Liver (tissue), 8 donors: ENCODE measurements at regions not wholly inside any gene's neighbourhood (a gene's known extent, or its start where the extent isn't known, plus 50 kb on each side); places are given as distances from the start of the nearest gene placed in this dataset.

Source experiments
- DNase-seq: peaks from one replicate; pipeline ENCODE4 v3.0.0-alpha.2; 2017; ENCODE audit warnings: low spot score
- H3K27ac ChIP-seq, 2 donors: one replicate each; pipeline ENCODE4 v1.7.0; 2013; ENCODE audit warnings: inconsistent platforms in 2 of 2, low read length in 2 of 2, control low read depth in 1 of 2, low read depth in 1 of 2, mild to moderate bottlenecking in 1 of 2
- H3K27me3 ChIP-seq, 4 donors: one replicate each; pipeline versions ENCODE4 v1.6.1 to v1.7.0; 2013; ENCODE audit warnings: low read length in 3 of 4, inconsistent platforms in 1 of 4, mild to moderate bottlenecking in 1 of 4, moderate library complexity in 1 of 4; ENCODE audit not compliant: control insufficient read depth in 4 of 4, insufficient read depth in 4 of 4
- H3K36me3 ChIP-seq, 4 donors: one replicate each; pipeline versions ENCODE4 v1.6.1 to v1.7.0; 2013; ENCODE audit warnings: low read length in 3 of 4, mild to moderate bottlenecking in 3 of 4, low read depth in 1 of 4, moderate library complexity in 1 of 4; ENCODE audit not compliant: control insufficient read depth in 4 of 4, insufficient read depth in 3 of 4
- H3K4me1 ChIP-seq, 4 donors: one replicate each; pipeline versions ENCODE4 v1.6.1 to v1.7.0; 2013; ENCODE audit warnings: low read length in 3 of 4, mild to moderate bottlenecking in 3 of 4, moderate library complexity in 1 of 4; ENCODE audit not compliant: control insufficient read depth in 4 of 4, insufficient read depth in 4 of 4
- H3K4me3 ChIP-seq, 3 donors: one replicate each; pipeline versions ENCODE4 v1.6.1 to v1.7.0; 2013; ENCODE audit warnings: low read length in 3 of 3, control low read depth in 1 of 3, low read depth in 1 of 3, mild to moderate bottlenecking in 1 of 3
- H3K9ac ChIP-seq, 2 donors: one replicate each; pipeline ENCODE4 v1.7.0; 2013; ENCODE audit warnings: low read length in 2 of 2, mild to moderate bottlenecking in 2 of 2, moderate library complexity in 2 of 2, control low read depth in 1 of 2, low read depth in 1 of 2
- H3K9me3 ChIP-seq, 4 donors: one replicate each; pipeline versions ENCODE4 v1.6.1 to v1.7.0; 2013; ENCODE audit warnings: low read length in 3 of 4; ENCODE audit not compliant: control insufficient read depth in 4 of 4
- FOXA1 ChIP-seq: IDR thresholded peaks from 2 replicates; pipeline ENCODE4 v1.6.1; 2016; ENCODE audit warnings: antibody characterized with exemption
- FOXA2 ChIP-seq: IDR thresholded peaks from 2 replicates; pipeline ENCODE4 v1.6.1; 2016; ENCODE audit warnings: antibody characterized with exemption
- GABPA ChIP-seq, 2 donors: IDR thresholded peaks in 1 of 2; conservative IDR thresholded peaks in 1 of 2; 2 replicates each; pipeline ENCODE4 v1.6.1; 2016; ENCODE audit warnings: antibody characterized with exemption in 2 of 2, mild to moderate bottlenecking in 1 of 2, moderate library complexity in 1 of 2
- HNF4A ChIP-seq, 2 donors: conservative IDR thresholded peaks; 2 replicates each; pipeline ENCODE4 v1.6.1; 2016; ENCODE audit warnings: antibody characterized with exemption in 2 of 2, mild to moderate bottlenecking in 2 of 2
- RXRA ChIP-seq, 2 donors: IDR thresholded peaks; 2 replicates each; pipeline ENCODE4 v1.6.1; 2017 to 2018; ENCODE audit warnings: antibody characterized with exemption in 2 of 2, mild to moderate bottlenecking in 1 of 2
- WGBS: extraction: QIAGEN DNeasy Blood & Tissue Kit; methylation state at CpG from one replicate; pipeline ENCODE4 v1.1.7; 2013; 5-methylcytosine and 5-hydroxymethylcytosine counted together
- TF ChIP-seq, protein P1 (sequence below): fragments of 150-350 bp; IDR thresholded peaks from 2 replicates; pipeline ENCODE4 v1.5.1; 2017; ENCODE audit warnings: improper control_type of control experiment, low read depth, low read length; ENCODE audit not compliant: missing input control
- TF ChIP-seq, protein P2 (sequence below): IDR thresholded peaks from 2 replicates; pipeline ENCODE4 v1.6.1; 2016; ENCODE audit warnings: antibody characterized with exemption, mild to moderate bottlenecking
- TF ChIP-seq, protein P3 (sequence below): IDR thresholded peaks from 2 replicates; pipeline ENCODE4 v1.6.1; 2016; ENCODE audit warnings: antibody characterized with exemption
- donor health status: healthy.
- donor health status: healthy.
- donor health status: healthy.
- donor health status: healthy.
- donor health status: healthy.

DNA sequence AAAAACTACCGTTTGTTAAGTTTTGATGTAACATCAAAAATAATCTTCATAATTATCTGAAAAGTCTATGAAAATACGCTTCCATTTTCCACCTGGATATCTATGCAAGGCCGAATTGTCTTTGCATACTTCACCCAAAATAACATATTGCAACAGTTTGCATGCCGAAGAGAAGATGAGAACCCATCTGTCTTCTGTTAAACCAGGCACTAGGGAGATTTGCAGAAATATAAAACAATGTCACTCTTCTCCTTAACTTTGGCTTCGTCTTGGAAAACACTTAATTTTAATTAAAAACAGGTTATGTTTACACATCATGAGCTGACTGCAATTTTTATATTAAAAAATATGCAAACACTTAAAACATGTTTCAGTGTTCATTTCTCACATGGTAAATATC is 1325.8 kb downstream of the TBC1D22A start:
- no peak for DNase-seq
- Histone ChIP-seq H3K27me3 (no peaks in the 10 kb centered on the region), H3K4me1 (no peaks in the 10 kb centered on the region), H3K9me3 (no peaks in the 10 kb centered on the region), H3K27ac (no peak overlapping the region), H3K9ac (no peak overlapping the region), H3K4me3 (no peak overlapping the region), H3K36me3 (no peaks in the 10 kb centered on the region)
- WGBS: 81% methylated on average over 5 of the region's 5 CpGs
- TF ChIP-seq GABPA (IDR thresholded peaks at IDR 0.05 in 1 of 2, conservative IDR thresholded peaks at IDR 0.05 in 1 of 2) (no peak), FOXA1 (no peak), RXRA (IDR thresholded peaks at IDR 0.05) (no peak), FOXA2 (no peak)
- TF ChIP-seq, protein P1, sequence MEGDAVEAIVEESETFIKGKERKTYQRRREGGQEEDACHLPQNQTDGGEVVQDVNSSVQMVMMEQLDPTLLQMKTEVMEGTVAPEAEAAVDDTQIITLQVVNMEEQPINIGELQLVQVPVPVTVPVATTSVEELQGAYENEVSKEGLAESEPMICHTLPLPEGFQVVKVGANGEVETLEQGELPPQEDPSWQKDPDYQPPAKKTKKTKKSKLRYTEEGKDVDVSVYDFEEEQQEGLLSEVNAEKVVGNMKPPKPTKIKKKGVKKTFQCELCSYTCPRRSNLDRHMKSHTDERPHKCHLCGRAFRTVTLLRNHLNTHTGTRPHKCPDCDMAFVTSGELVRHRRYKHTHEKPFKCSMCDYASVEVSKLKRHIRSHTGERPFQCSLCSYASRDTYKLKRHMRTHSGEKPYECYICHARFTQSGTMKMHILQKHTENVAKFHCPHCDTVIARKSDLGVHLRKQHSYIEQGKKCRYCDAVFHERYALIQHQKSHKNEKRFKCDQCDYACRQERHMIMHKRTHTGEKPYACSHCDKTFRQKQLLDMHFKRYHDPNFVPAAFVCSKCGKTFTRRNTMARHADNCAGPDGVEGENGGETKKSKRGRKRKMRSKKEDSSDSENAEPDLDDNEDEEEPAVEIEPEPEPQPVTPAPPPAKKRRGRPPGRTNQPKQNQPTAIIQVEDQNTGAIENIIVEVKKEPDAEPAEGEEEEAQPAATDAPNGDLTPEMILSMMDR: no peak

DNA sequence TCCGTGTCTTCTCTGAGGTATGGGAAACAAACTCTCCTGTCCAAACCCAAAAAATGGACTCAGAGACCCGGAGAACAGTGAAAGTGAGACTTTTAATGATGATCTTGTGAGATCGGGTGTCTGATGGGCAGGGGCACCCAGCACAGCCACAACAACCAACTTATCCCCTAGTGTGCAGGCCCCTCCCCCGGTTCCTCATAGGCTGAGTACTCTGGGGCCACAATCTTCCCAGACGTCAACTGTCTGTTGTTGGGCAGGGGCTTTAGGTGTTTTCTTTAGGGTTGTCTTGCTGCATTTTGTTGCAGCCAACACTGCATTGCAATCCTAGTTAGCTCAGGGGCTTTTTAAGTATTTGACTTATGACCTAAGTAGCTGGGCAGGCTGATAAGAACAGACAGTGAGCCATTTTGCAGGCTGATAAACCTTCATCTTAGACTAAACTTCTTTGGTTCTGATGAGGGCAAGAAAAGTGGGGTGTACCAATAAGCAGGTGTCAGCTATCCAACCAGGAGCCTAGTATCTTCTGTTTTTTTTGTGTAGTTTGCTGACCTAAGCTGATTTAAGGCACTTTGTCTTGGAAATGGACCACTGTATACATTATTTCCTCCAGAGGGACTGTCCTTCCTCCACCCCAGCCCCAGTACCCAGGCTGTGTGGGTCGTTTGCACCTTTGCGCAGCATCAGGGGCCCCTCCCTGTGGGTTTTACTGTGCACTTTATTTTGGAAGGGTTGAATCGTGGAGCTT is 1323.6 kb downstream of the TBC1D22A start:
- Histone ChIP-seq H3K27ac (no peak overlapping the region), H3K4me1 (no peaks in the 10 kb centered on the region), H3K4me3 (no peak overlapping the region), H3K9ac (no peak overlapping the region), H3K36me3 (no peaks in the 10 kb centered on the region), H3K27me3 (no peaks in the 10 kb centered on the region), H3K9me3 (no peaks in the 10 kb centered on the region)
- no peak for DNase-seq
- 67% methylated on average over 8 of the region's 8 CpGs for WGBS
- TF ChIP-seq, protein P2, sequence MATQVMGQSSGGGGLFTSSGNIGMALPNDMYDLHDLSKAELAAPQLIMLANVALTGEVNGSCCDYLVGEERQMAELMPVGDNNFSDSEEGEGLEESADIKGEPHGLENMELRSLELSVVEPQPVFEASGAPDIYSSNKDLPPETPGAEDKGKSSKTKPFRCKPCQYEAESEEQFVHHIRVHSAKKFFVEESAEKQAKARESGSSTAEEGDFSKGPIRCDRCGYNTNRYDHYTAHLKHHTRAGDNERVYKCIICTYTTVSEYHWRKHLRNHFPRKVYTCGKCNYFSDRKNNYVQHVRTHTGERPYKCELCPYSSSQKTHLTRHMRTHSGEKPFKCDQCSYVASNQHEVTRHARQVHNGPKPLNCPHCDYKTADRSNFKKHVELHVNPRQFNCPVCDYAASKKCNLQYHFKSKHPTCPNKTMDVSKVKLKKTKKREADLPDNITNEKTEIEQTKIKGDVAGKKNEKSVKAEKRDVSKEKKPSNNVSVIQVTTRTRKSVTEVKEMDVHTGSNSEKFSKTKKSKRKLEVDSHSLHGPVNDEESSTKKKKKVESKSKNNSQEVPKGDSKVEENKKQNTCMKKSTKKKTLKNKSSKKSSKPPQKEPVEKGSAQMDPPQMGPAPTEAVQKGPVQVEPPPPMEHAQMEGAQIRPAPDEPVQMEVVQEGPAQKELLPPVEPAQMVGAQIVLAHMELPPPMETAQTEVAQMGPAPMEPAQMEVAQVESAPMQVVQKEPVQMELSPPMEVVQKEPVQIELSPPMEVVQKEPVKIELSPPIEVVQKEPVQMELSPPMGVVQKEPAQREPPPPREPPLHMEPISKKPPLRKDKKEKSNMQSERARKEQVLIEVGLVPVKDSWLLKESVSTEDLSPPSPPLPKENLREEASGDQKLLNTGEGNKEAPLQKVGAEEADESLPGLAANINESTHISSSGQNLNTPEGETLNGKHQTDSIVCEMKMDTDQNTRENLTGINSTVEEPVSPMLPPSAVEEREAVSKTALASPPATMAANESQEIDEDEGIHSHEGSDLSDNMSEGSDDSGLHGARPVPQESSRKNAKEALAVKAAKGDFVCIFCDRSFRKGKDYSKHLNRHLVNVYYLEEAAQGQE: no peak
- TF ChIP-seq, protein P3, sequence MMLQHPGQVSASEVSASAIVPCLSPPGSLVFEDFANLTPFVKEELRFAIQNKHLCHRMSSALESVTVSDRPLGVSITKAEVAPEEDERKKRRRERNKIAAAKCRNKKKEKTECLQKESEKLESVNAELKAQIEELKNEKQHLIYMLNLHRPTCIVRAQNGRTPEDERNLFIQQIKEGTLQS: no peak
- TF ChIP-seq, protein P1: no peak
- no peak for TF ChIP-seq HNF4A (conservative IDR thresholded peaks at IDR 0.05)
